WTC11 (cell line): ENCODE measurements at regions not wholly inside any gene's neighbourhood (a gene's known extent, or its start where the extent isn't known, plus 50 kb on each side); places are given as distances from the start of the nearest gene placed in this dataset.

Experiments
- ATAC-seq: fragments of 200-7000 bp; cut with Tn5 transposase; 2 replicates; pipeline ENCODE4 v1.10.0; 2021; ENCODE audit warnings: mild to moderate bottlenecking, moderate library complexity
- CTCF ChIA-PET: fragments of 300-600 bp; sonication (Branson Sonifier 250); formaldehyde crosslinking; loops from one replicate; lab custom pipeline; 2021; ENCODE audit warnings: antibody characterized with exemption; lab: Charles Lee
- POLR2A ChIA-PET: fragments of 350-600 bp; sonication (Branson Sonifier 250); formaldehyde crosslinking; loops from one replicate; lab custom pipeline; 2021; ENCODE audit warnings: antibody characterized with exemption; lab: Charles Lee
- DNase-seq: peaks from one replicate; pipeline ENCODE4 v3.0.0; 2021; ENCODE audit warnings: low spot score
- H3K27ac Mint-ChIP-seq: 2 replicates; pipeline ENCODE4 v1.8.0; 2021; ENCODE audit warnings: mixed read lengths
- H3K27me3 Mint-ChIP-seq: 2 replicates; pipeline ENCODE4 v1.8.0; 2021; ENCODE audit warnings: low read depth, mild to moderate bottlenecking, moderate library complexity, mixed read lengths
- H3K36me3 Mint-ChIP-seq: 2 replicates; pipeline ENCODE4 v1.8.0; 2021; ENCODE audit warnings: mixed read lengths
- H3K4me1 Mint-ChIP-seq: 2 replicates; pipeline ENCODE4 v1.8.0; 2022; ENCODE audit warnings: mixed read lengths
- H3K4me3 Mint-ChIP-seq: 2 replicates; pipeline ENCODE4 v1.8.0; 2021; ENCODE audit warnings: mild to moderate bottlenecking, moderate library complexity, mixed read lengths
- H3K9me3 Mint-ChIP-seq: 2 replicates; pipeline ENCODE4 v1.8.0; 2021; ENCODE audit warnings: mixed read lengths
- CBFB ChIP-seq: sonication (generic); formaldehyde crosslinking; IDR thresholded peaks from 2 replicates; pipeline ENCODE4 v1.8.1; 2022; ENCODE audit warnings: mild to moderate bottlenecking, low read depth, missing genetic modification reagents
- FOXJ3 ChIP-seq: sonication (generic); formaldehyde crosslinking; IDR thresholded peaks from 2 replicates; pipeline ENCODE4 v1.9.0; 2021; ENCODE audit warnings: missing genetic modification reagents, mild to moderate bottlenecking, borderline replicate concordance
- FOXK1 ChIP-seq: sonication (generic); formaldehyde crosslinking; IDR thresholded peaks from 2 replicates; pipeline ENCODE4 v1.8.0; 2022; ENCODE audit warnings: mild to moderate bottlenecking, moderate library complexity, missing genetic modification reagents
- NFE2L1 ChIP-seq: sonication (generic); formaldehyde crosslinking; IDR thresholded peaks from 2 replicates; pipeline ENCODE4 v1.8.1; 2023; ENCODE audit warnings: missing genetic modification reagents
- NFYB ChIP-seq: sonication (generic); formaldehyde crosslinking; conservative IDR thresholded peaks from 2 replicates; pipeline ENCODE4 v1.8.0; 2022; ENCODE audit warnings: low read depth, missing genetic modification reagents
- NR2C2 ChIP-seq: sonication (generic); formaldehyde crosslinking; IDR thresholded peaks from 2 replicates; pipeline ENCODE4 v1.8.0; 2022; ENCODE audit warnings: mild to moderate bottlenecking, missing genetic modification reagents
- PRRX2 ChIP-seq: fragments of 250-450 bp; sonication (Bioruptor Pico); IDR thresholded peaks from 2 replicates; pipeline ENCODE4 v1.8.0; 2021; ENCODE audit warnings: mild to moderate bottlenecking
- RELA ChIP-seq: sonication (generic); formaldehyde crosslinking; IDR thresholded peaks from 2 replicates; pipeline ENCODE4 v1.8.1; 2022; ENCODE audit warnings: missing genetic modification reagents, mild to moderate bottlenecking, borderline replicate concordance
- SOX15 ChIP-seq: fragments of 250-450 bp; sonication (Bioruptor Pico); IDR thresholded peaks from 2 replicates; pipeline ENCODE4 v1.9.0; 2021; ENCODE audit warnings: mild to moderate bottlenecking
- SP1 ChIP-seq: sonication (generic); formaldehyde crosslinking; conservative IDR thresholded peaks from 2 replicates; pipeline ENCODE4 v1.8.1; 2022; ENCODE audit warnings: missing genetic modification reagents
- TEAD1 ChIP-seq: sonication (generic); formaldehyde crosslinking; IDR thresholded peaks from 2 replicates; pipeline ENCODE4 v1.8.0; 2022; ENCODE audit warnings: mild to moderate bottlenecking, missing genetic modification reagents
- ZNF138 ChIP-seq: sonication (generic); formaldehyde crosslinking; conservative IDR thresholded peaks from 2 replicates; pipeline ENCODE4 v1.8.1; 2022; ENCODE audit warnings: mild to moderate bottlenecking, moderate library complexity, missing genetic modification reagents
- TF ChIP-seq, protein P1 (sequence below): sonication (generic); formaldehyde crosslinking; IDR thresholded peaks from 2 replicates; pipeline ENCODE4 v1.8.0; 2022; ENCODE audit warnings: mild to moderate bottlenecking, missing genetic modification reagents
- TF ChIP-seq, protein P2 (sequence below): fragments of 250-450 bp; sonication (Bioruptor Pico); IDR thresholded peaks from 2 replicates; pipeline ENCODE4 v2.1.2; 2022; ENCODE audit warnings: mild to moderate bottlenecking, moderate library complexity
- TF ChIP-seq, protein P3 (sequence below): fragments of 200-600 bp; IDR thresholded peaks from 2 replicates; pipeline ENCODE4 v1.8.0; 2022; ENCODE audit warnings: antibody characterized with exemption
- TF ChIP-seq, protein P4 (sequence below): sonication (generic); formaldehyde crosslinking; conservative IDR thresholded peaks from 2 replicates; pipeline ENCODE4 v1.8.1; 2022; ENCODE audit warnings: mild to moderate bottlenecking, missing genetic modification reagents
- TF ChIP-seq, protein P5 (sequence below): sonication (generic); formaldehyde crosslinking; IDR thresholded peaks from 2 replicates; pipeline ENCODE4 v1.8.1; 2023; ENCODE audit warnings: mild to moderate bottlenecking, missing genetic modification reagents

DNA sequence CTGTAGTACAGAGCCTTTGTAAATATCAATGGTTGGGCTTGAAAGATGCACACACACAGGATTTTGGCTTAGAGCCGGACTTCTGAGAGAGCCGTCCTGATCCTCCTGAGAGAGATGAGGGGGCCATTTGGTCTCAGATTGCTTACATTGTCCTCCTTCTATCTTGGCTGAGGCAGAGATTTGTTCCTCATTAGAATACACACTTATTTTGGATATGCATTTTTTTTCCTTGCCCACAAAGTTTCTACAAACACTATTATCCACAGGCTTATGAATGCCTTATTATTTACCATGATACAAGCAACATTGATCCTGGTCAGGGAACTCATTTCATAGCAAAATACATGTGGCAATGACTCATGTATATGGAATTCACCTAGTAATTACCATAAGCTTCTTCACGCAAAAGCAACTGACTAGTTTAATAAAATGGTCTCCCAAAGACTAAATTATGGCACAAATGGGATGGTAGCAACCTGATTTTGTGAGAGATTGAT lies 175.3 kb downstream of the MDFIC start:
- Mint-ChIP-seq H3K9me3 (no peaks in the 10 kb centered on the region), H3K4me3 (no peak overlapping the region), H3K36me3 (no peaks in the 10 kb centered on the region), H3K4me1 (peaks cover 17% of the 10 kb centered on the region), H3K27me3 (no peaks in the 10 kb centered on the region)
- DNase-seq: no peak
- ATAC-seq: peak; percentile 32; the same call in 1 of the 2 replicates
- ChIA-PET CTCF (no interaction called here), POLR2A (no interaction called here)
- TF ChIP-seq FOXJ3: no peak
- TF ChIP-seq, protein P1, sequence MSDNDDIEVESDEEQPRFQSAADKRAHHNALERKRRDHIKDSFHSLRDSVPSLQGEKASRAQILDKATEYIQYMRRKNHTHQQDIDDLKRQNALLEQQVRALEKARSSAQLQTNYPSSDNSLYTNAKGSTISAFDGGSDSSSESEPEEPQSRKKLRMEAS (CRISPR knock-in tag): no peak
- TF ChIP-seq, protein P2, sequence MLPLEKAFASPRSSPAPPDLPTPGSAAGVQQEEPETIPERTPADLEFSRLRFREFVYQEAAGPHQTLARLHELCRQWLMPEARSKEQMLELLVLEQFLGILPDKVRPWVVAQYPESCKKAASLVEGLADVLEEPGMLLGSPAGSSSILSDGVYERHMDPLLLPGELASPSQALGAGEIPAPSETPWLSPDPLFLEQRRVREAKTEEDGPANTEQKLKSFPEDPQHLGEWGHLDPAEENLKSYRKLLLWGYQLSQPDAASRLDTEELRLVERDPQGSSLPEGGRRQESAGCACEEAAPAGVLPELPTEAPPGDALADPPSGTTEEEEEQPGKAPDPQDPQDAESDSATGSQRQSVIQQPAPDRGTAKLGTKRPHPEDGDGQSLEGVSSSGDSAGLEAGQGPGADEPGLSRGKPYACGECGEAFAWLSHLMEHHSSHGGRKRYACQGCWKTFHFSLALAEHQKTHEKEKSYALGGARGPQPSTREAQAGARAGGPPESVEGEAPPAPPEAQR: no peak
- no peak for TF ChIP-seq TEAD1 (CRISPR knock-in tag)
- no peak for TF ChIP-seq CBFB (CRISPR knock-in tag)
- no peak for TF ChIP-seq SOX15 (CRISPR knock-in tag)
- TF ChIP-seq, all 79 proteins: peak for 0
- H3K27ac Mint-ChIP-seq: no peak overlapping the region

DNA sequence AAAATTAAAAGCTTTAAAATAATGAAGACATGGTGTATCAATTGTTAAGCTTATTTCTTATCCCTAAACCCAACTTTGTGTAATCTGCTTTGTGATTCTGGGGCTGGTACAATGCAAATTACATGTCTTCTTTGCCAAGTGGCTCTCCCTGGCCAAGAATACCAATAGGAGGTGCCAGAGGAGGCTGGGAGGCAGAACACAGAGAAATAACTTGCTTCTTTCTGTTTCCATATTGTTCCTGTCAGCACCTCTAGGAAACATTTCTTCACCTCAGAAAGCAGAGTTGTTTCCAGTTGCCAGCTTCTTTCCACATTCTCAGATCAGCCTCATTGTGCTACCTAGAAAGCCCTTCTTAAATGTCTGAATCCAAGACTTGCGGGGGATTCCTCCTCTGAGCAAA lies 174.4 kb downstream of the MDFIC start:
- no peaks in the 10 kb centered on the region for H3K27me3 Mint-ChIP-seq
- ChIA-PET POLR2A (no interaction called here), CTCF (no interaction called here)
- H3K4me1 Mint-ChIP-seq: peaks cover 17% of the 10 kb centered on the region
- no peaks in the 10 kb centered on the region for H3K9me3 Mint-ChIP-seq
- DNase-seq: no peak
- no peak overlapping the region for H3K27ac Mint-ChIP-seq
- H3K36me3 Mint-ChIP-seq: no peaks in the 10 kb centered on the region
- no peak for ATAC-seq
- no peak for TF ChIP-seq FOXK1
- no peak for TF ChIP-seq FOXJ3
- no peak for TF ChIP-seq NFE2L1 (CRISPR knock-in tag)
- TF ChIP-seq RELA: no peak
- TF ChIP-seq, protein P1 (CRISPR knock-in tag): no peak
- TF ChIP-seq, protein P3, sequence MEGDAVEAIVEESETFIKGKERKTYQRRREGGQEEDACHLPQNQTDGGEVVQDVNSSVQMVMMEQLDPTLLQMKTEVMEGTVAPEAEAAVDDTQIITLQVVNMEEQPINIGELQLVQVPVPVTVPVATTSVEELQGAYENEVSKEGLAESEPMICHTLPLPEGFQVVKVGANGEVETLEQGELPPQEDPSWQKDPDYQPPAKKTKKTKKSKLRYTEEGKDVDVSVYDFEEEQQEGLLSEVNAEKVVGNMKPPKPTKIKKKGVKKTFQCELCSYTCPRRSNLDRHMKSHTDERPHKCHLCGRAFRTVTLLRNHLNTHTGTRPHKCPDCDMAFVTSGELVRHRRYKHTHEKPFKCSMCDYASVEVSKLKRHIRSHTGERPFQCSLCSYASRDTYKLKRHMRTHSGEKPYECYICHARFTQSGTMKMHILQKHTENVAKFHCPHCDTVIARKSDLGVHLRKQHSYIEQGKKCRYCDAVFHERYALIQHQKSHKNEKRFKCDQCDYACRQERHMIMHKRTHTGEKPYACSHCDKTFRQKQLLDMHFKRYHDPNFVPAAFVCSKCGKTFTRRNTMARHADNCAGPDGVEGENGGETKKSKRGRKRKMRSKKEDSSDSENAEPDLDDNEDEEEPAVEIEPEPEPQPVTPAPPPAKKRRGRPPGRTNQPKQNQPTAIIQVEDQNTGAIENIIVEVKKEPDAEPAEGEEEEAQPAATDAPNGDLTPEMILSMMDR: no peak
- TF ChIP-seq SP1 (CRISPR knock-in tag): no peak
- no peak for TF ChIP-seq ZNF138 (CRISPR knock-in tag)
- TF ChIP-seq NR2C2 (CRISPR knock-in tag): no peak
- TF ChIP-seq PRRX2 (CRISPR knock-in tag): no peak
- TF ChIP-seq, protein P4, sequence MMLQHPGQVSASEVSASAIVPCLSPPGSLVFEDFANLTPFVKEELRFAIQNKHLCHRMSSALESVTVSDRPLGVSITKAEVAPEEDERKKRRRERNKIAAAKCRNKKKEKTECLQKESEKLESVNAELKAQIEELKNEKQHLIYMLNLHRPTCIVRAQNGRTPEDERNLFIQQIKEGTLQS (CRISPR knock-in tag): no peak
- H3K4me3 Mint-ChIP-seq: no peak overlapping the region

DNA sequence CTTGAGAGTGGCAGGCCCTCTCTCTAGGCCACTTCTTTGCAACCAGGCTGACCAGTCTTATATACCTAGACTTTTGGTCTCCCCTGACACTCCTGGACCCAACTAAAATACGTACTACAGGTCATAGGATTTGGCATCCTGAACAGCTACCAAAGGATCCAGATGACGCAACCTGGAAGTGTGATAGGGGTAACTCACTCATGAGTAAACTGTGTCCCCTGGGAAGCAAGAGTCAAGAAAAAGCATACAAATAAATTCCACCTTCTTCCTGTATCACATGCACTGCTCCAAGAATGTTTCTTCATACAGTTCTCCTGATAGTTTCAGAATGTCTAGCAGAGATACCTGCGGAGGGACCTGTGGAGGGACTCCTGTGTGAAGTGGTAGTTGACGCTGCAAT lies 172.3 kb downstream of the MDFIC start:
- Mint-ChIP-seq H3K27ac (no peak overlapping the region), H3K36me3 (no peaks in the 10 kb centered on the region), H3K27me3 (no peaks in the 10 kb centered on the region), H3K9me3 (no peaks in the 10 kb centered on the region), H3K4me1 (peaks cover 16% of the 10 kb centered on the region), H3K4me3 (no peak overlapping the region)
- ChIA-PET POLR2A (interaction anchor here (0.7 kb wide), 1 partner anchor 631 kb away, joined by 3 read pairs; no protein-coding TSS in a partner anchor), CTCF (no interaction called here)
- TF ChIP-seq RELA (no peak), NFYB (CRISPR knock-in tag) (no peak)
- TF ChIP-seq, protein P1 (CRISPR knock-in tag): no peak
- TF ChIP-seq, protein P5, sequence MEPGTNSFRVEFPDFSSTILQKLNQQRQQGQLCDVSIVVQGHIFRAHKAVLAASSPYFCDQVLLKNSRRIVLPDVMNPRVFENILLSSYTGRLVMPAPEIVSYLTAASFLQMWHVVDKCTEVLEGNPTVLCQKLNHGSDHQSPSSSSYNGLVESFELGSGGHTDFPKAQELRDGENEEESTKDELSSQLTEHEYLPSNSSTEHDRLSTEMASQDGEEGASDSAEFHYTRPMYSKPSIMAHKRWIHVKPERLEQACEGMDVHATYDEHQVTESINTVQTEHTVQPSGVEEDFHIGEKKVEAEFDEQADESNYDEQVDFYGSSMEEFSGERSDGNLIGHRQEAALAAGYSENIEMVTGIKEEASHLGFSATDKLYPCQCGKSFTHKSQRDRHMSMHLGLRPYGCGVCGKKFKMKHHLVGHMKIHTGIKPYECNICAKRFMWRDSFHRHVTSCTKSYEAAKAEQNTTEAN (CRISPR knock-in tag): no peak
- DNase-seq (no peak), ATAC-seq (no peak)
